ENCODE measurements at regions not wholly inside any gene's neighbourhood (a gene's known extent, or its start where the extent isn't known, plus 50 kb on each side); places are given as distances from the start of the nearest gene placed in this dataset.

DNA sequence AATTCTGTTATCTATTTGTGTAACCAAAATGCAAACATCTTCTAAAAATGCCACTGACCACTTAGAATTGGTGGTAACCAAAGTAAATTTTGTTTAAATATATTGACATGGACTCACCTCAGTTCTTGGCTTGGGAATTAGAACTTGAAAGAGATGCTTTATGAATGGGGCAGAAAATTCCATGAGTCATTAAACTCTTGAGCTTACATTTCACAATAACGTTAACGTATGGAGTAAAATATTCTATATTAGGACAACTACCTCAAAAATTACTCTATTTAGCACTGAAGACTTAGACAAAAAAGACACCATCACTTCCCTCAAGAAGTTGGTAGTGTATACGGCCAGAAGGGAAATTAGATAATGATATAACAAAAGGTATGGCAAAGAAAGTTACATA is 752.2 kb upstream of the MARCKS start:
- DNase-seq = no peak

DNA sequence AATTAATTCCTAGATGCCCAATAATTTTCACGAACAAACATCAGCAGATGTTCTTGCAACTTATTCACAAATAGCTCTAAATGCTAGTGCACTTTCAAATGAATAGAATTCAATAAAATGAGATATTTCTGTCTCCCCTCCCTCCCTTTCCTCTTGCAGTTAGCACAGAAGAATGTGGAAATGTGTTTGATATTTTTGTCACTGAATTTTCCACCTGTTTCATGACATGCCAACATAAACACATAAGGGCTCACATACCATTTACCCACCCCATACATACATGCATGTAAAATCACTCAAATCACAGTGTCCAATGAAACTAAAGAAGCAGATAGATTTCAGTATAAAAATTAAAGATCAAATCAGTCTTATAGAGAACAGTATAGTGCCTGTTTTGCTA is 746.9 kb upstream of the MARCKS start:
- no peak for DNase-seq

DNA sequence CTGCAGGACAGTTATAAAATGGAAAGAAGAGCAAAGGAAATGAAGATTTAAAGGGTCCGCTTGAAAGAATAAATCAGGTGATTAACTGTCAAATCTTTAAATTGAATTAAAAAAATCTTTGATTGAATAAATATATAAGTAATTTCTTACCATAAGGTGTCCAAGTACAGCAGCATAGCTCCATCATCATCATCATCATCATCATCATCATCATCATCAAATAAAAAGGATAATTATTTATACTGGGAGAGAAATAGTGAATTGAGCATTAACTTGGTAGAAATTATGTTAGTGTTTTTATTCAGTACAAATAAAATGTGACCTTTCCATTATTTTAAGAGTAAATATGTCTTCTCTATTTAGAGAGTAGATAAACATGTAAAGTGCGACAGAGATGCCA is 745.6 kb upstream of the MARCKS start:
- no peak for DNase-seq

DNA sequence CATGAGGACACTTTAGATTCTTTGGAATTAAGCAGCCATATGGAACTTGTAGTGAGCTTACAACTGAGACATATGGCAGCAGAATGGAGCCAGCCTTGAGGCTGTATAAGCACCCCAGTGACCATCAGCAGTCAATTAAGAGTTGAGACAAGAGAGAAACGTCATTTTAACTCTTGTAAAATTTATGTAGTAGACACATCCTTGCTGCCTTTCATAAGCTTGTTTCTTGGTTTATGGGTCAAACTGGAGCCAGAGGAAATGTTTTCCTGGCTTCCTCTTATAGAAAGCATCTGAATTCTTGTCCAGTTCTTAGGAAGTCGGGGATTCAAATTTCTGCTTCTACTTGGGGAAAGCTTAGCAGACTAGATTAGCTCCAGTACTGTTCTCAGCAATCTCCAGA is 745.1 kb upstream of the MARCKS start:
- DNase-seq = no peak

DNA sequence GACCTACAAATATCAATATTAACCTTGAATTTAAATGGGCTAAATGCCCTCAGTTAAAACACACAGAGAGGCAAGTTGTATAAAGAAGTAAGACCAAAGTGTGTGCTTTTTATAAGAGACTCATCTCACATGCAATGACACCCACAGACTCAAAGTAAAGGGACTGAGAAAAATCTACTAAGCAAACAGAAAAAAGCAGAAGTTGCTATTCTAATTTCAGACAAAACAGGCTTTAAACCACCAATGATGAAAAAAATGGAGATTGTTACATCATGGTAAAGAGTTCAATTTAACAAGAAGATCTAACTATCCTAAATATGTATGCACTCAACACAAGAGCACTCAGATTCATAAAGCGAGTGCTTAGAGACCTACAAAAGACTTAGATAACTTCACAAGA is 741.9 kb upstream of the MARCKS start:
- DNase-seq = no peak

DNA sequence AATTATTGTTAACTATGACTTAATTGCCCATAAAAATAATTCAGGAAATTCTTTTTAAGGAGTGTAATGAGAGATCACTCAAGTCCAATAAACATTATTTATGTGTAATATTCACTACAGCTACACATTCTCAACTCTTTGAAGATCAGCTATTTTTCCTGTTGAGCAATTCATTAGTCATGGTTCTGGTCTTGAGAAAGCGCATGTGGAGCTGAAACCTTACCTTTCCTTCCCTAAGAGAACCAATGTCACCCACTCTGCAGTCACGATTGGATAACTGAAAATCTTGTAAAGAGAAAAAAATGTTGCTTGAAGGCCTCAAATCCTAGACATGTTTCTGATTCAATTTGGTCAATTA is 736.9 kb upstream of the MARCKS start:
- DNase-seq = peak; percentile 93

DNA sequence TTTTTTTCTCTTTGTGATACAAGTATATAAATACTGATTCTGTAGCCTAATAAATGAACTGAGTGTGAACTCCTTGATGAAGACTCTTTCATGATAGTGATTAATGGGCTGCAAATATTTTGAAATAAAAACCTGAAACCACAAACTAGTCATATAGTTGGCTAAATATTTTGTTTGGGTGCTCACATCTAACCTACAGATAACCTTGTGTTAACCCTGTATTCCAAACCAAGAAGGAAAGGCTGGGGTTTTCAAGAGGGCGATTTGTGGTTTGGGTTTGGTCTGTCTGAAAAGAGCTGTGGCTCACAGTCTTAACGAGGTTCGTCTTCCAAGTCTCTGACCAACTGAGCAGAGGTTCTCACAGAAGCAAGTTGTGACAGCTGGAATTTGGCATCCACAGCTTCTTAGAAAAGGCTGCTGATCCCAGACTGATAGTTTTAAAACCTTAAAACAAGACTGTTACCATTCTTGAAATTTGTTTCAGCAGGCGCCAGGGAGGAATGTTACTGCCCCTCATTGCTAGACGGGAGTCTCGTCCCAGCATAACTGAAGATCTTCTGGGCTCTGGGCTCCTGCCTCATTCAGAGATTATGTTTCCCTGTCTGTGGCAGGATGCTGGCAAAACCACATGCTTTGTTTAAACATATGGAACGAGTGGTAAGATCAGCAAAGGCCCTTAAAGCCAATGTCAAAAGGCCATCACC is 736.4 kb upstream of the MARCKS start:
- DNase-seq = peak; percentile 99

DNA sequence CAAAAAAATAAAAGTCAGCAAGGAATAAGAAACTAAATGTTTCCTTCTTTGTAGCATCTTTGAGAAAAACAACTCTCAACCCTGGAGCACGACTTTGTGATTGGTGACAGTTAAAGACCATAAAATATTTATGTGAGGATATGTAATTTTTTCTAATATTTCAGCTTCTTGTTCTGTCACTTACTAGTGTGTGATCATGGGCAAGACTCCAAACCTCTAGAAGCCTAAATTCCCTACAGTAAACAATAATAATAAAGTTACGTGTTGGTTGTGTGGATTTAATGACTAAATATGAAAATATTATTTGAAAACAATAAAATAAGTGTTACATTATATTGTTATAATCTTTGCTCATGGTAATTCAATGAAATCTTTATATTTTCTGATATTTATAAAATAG is 735.6 kb upstream of the MARCKS start:
- peak; percentile 44 for DNase-seq

DNA sequence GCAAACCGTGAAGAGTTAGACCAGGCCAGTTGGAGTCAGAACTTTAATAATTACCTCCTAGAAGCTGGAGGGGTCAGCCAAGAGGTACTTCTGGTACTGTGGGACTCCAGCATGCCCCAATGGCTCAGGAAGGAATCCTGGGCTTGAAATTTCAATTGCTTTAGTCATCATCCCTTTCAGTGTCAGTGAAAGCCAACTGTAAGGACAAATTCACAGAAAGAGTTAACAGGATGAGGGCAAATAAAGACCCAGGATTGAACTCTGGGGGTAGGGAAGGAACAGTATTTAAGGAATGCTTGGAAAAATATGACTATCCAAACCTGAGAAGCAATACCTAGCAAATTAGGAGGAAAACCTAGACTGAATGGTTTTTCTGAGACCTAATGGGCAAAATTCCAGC is 735.1 kb upstream of the MARCKS start:
- DNase-seq = peak; percentile 97

DNA sequence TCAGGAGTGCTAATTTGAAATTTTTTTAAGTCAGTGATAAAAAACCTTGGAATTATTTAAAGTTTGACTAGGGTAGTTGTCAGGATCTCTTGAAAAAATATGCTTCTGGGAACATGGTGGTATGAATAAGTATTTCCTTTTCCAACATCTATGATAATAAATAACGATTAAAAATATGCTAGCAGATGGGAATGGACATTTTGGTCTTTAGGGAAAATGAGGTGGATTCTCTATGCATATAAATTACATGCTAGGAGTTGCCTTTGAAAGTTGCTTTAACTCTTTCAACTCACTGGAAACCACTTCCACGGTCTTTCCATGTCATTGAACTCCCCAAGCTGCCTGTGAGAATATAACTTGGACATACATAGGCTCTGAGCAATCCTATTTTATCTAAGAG is 731.5 kb upstream of the MARCKS start:
- no peak for DNase-seq

DNA sequence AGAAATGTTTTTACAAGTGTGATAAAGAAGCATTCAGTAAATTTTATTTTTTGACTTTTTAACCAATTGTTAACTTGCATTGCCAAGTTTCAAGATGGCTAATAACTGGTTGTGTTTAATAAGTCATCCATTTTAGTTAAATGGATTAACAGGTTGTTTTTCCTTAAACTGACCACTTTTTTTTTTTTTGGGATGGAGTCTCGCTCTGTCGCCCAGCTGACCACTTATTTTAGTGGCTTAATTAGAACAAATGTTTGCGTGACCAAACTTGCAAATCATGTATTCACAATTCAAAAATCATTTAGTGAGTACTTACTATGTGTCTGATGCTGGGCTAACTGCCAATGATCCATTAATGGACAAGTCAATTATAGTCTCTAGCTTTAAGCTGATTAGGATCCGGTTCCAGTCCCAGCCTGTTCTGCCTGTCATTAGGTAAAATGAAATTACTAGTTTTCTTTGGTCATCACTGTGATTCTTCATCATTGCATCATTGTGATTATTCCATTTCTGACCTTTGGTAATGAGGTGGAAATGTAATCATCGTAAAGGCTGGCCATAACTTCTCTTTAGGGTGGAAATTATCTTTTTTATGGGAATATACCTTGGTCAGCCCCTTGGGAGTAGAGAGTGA is 729.2 kb upstream of the MARCKS start:
- no peak for DNase-seq

DNA sequence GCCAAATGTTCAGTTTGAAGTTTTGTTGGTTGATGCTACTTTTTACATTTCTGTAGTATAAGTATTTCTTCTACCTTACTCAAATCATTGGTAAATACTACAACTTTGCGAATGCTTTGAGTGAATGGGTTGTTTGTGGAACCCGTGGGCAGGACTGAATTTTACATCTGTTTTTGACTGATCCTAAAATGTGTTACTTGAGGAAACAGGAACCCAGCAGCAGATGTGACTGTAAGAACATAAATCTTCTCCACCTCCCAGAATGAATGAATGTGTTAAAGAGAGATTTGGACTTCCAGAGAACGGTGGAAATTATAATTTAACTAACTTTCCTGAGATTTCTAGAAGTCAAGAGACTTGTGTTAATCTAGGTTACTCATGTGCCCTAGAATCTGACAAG is 728.5 kb upstream of the MARCKS start:
- DNase-seq = no peak

DNA sequence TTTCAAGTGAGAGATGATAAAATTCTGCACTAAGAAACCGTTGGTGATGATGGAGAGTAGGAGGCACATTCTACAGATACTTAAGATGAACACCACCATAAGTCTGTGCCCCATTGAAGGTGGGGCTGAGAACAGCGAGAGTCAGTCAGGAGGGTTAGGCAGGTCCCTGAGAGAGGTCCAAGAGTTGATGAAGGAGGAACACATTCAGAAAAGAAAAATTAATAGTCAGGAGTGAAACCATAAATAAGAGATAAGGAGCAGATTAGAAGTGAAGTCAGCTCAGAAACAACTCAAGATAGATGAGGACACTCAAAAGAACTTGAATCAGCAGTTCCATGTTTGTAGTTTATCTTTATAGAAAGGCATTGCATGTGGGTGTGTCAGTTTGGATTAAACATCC is 727.2 kb upstream of the MARCKS start:
- no peak for DNase-seq

DNA sequence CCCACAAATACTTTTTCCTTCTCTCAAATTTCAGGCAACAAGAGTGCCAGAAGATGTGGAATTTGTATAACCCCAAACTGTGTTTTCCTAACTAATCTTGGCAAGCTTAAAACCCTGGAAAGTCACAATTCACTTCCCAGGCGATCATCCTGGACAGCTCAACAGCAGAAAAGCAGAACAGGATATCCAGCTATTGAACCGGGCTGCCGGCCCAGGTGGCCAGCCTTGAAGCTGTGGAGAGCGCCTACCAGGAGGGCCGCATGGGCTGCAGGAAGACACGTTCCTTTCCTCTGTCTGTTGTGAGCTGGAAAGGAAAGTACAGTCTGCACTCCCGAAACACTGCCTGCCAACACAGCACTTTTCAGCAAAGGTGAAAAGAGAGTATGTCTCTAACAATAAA is 719.7 kb upstream of the MARCKS start:
- peak; percentile 40 for DNase-seq

DNA sequence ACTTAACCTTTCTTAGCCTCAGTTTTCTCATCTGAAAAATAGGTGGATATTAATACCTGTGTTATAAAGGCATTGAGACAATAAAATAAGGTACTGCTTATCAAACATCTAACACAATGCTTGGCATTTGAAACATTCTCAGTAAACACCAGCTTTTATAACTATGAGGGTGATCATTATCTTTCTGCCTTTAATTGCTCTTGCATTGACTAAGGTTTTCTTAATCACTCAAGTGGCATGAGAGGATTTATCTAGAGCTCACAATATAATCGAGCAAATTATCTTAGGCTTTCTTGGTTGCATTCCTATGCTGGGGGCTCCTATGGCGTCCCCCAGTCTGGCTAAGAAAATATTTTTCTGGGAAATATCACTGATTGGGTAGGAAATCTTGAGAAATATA is 716.4 kb upstream of the MARCKS start:
- no peak for DNase-seq

DNA sequence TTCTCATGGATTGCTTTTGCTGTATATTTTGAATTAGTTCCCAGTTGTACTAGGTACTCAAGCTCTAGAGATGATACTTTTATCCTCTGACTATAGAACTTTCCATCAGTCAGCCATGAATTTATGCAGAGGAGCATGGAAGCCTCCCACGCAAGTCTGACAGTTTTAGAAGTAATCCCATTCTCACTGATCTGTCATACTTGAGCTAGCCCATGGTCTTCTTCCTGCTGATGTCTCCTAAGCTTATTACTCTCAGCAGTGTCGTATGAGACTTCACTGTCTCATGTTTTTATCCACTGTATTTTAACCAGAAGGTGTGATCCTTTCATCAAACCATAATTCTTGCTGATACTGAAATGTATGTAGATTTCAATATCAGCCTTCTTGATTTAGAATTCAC is 715.2 kb upstream of the MARCKS start:
- no peak for DNase-seq

DNA sequence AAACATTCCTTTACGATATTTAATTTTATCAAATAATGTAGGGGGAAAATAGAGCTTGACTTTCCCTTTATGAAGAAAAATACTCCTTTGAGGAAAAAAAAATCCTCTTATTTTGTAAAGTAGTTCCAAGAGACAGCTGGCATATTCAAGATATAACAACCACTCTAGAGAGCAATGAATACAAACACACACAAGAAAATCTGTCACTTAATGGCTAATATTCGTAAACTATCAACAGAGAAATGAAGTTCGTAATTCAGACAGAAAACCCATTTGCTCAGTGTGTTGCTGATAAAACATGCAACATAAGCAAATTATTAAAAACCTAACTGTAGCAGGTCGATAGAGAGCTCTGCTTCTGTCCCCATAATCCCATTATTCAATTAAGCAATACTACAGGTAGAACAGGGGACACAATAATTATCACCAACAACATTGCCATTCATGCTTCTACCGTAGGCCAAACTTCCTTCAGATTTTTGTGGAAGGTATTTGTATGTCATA is 714.4 kb upstream of the MARCKS start:
- no peak for DNase-seq

DNA sequence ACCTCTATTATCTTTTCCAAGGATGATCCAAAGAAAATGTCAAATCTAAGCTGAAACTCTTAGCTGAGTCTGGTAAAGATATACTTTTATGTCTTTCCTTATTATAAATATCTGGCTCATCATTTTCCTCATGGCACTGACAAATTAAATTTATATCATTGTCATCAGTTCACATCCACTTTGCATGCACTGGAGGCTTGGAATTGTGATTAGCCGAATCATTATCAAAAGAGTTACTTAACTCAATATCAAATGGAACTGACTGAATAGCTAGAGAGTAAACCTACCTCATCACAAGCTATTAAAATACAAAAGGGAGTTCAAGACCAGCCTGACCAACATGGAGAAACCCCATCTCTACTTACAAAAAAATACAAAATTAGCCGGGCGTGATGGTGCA is 713.9 kb upstream of the MARCKS start:
- no peak for DNase-seq

DNA sequence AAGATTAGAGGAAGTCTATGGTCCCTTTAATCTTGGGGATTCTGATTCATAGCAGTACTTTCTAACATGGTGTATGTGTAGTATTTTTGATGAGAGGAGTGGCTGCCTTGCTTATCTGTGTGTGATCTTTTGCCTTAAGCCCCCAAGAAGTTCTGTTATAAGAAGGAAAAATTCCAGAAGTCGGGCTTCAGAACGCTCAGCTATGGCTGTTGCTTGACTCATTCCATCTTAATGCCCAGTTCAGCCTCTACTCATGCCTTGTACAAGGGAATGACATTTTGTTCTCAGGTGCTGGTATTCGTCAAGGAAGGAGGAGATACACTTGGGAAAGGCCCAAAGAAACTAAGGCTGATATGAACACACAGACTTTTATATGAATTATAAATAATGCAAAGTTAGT is 713.0 kb upstream of the MARCKS start:
- DNase-seq = no peak

DNA sequence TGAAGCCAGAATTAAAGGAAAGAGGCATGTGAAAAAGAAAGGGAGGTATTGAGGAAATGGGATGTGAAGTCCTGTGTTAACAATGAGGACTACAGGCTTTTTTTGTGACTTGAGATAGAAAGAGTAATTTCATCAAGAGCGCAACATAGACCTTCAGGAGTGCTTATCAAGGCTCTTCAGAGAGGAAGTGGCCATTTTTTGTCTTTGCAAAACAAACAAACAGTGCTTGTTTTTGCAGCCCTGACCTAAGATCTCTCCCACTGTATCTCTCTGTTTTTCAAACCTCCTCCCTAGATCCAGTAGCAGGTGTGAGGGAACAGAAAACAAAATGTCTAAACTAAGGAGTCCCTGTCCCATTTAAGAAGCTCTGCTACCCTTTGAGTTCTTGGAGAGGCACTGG is 710.3 kb upstream of the MARCKS start:
- DNase-seq = no peak

DNA sequence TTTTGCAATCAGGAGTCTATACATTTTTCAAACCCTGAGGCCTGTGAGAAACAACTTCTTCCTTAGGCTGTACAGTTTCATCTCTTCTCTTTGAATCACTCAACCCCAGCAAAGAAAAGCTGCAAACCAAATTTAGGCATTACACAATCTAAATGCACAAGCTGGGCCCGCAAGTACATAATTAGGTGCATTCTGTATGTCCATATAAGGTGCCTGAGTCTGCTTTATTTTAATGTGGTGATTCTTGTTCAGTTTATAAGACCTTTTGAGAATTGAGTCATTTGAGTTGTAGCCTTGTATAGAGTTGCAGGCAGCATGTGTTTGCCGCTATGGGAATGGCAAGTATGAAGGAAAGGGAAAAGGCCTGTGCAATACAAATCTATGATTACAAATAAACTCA is 709.6 kb upstream of the MARCKS start:
- DNase-seq = peak; percentile 93

DNA sequence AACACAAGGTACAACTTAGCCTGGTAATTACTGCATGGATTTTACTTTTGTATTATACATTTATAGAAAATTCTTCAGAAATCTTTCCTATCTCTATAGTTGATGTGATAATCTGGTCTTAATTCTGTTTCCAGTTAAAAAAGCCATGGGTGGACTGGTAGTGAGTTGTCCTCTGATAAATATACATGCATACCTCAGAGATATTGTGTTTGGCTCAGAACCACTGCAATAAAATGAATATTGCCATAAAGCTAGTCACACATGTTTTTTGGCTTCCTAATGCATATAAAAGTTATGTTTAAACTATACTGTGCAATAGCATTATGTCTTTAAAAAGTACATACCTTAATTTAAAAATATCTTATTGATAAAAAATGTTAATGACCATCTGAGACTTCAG is 708.6 kb upstream of the MARCKS start:
- peak; percentile 66 for DNase-seq

DNA sequence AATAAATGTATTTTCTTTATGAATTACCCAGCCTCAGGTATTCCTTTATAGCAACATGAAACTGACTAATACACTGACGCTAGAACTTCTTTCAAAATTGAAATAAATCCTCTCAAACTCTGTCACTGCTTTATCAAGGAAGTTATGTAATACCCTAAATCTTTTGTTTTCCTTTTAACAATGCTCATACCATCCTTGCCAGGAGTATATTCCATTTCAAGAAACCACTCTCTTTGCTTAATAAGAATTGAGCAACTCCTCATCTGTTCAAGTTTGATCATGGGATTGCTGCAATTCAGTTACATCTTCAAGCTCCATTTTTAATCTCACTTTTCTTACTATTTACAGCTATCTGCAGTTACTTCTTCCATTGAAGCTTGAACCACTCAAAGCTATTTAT is 707.6 kb upstream of the MARCKS start:
- DNase-seq = no peak

DNA sequence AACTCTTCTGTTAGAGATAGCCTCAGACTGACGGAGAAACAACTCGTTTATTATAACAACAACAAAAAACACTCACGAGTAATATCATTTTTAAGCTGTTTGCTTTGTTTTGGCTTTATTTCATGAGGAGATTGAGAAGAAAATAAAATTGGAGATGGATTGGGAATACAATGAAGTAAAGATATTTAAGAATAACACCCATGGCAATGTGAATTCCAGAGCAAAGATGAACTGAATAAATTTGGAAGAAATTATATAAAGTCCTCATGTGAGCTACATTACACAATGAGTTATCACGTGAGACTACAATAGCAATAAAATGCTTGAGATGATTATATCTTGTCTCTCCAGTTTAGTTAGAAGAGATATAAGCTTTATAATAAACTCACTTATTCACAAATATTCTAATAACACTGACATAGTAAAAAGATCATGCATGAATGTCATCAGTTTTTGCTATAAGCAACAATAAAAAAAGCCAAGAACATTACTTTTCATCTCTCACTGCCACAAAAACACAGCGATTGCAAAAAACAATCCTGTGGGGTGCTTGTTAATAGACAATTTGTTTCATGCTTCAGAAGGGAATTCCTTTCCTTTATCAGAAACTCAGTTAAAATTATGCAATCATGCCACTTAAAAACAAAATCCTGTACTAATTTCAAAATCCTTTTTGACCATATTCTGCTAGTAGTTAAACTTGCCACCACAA is 696.7 kb upstream of the MARCKS start:
- no peak for DNase-seq

Data from fibroblast of skin of scalp (primary cell).